SK-N-SH treated with all-trans-retinoic acid at 6 μM for 48 hours (cell line): ENCODE measurements at regions not wholly inside any gene's neighbourhood (a gene's known extent, or its start where the extent isn't known, plus 50 kb on each side); places are given as distances from the start of the nearest gene placed in this dataset.

Experiments used
- ATAC-seq: fragments of 200-7000 bp; cut with Tn5 transposase; 3 replicates; pipeline ENCODE4 v1.9.1; 2020; ENCODE audit warnings: mild to moderate bottlenecking, moderate library complexity
- ARNTL ChIP-seq: fragments of 450-650 bp; formaldehyde crosslinking; IDR thresholded peaks from 2 replicates; pipeline ENCODE4 v1.5.0; 2020; ENCODE audit warnings: low read depth, mild to moderate bottlenecking, moderate library complexity, borderline replicate concordance
- BACH2 ChIP-seq: fragments of 250-450 bp; sonication (Bioruptor Pico); IDR thresholded peaks from 2 replicates; pipeline ENCODE4 v1.9.0; 2021; ENCODE audit warnings: mild to moderate bottlenecking, borderline replicate concordance
- CREB5 ChIP-seq: fragments of 250-450 bp; sonication (Bioruptor Pico); IDR thresholded peaks from 2 replicates; pipeline ENCODE4 v1.5.1; 2020; ENCODE audit warnings: low read depth, mild to moderate bottlenecking, moderate library complexity
- CSDC2 ChIP-seq: fragments of 250-450 bp; sonication (Bioruptor Pico); IDR thresholded peaks from 2 replicates; pipeline ENCODE4 v1.5.0; 2020; ENCODE audit warnings: mild to moderate bottlenecking, moderate library complexity
- CSRNP3 ChIP-seq: fragments of 250-450 bp; sonication (Bioruptor Pico); IDR thresholded peaks from 2 replicates; pipeline ENCODE4 v1.5.1; 2021; ENCODE audit warnings: mild to moderate bottlenecking, moderate library complexity
- ESRRG ChIP-seq: fragments of 250-450 bp; sonication (Bioruptor Pico); IDR thresholded peaks from 2 replicates; pipeline ENCODE4 v1.6.1; 2021; ENCODE audit warnings: mild to moderate bottlenecking
- GLIS3 ChIP-seq: fragments of 250-450 bp; sonication (Bioruptor Pico); IDR thresholded peaks from 2 replicates; pipeline ENCODE4 v1.5.0; 2020; ENCODE audit warnings: mild to moderate bottlenecking, moderate library complexity
- OSR1 ChIP-seq: fragments of 250-450 bp; sonication (Bioruptor Pico); IDR thresholded peaks from 2 replicates; pipeline ENCODE4 v1.8.0; 2022; ENCODE audit warnings: moderate library complexity, mild to moderate bottlenecking, inconsistent platforms
- POU6F1 ChIP-seq: fragments of 250-450 bp; sonication (Bioruptor Pico); IDR thresholded peaks from 2 replicates; pipeline ENCODE4 v1.8.0; 2021; ENCODE audit warnings: low read depth, mild to moderate bottlenecking, moderate library complexity, borderline replicate concordance
- SNAI2 ChIP-seq: fragments of 250-450 bp; sonication (Bioruptor Pico); IDR thresholded peaks from 2 replicates; pipeline ENCODE4 v1.5.0; 2020; ENCODE audit warnings: mild to moderate bottlenecking, moderate library complexity
- TCF4 ChIP-seq: fragments of 250-450 bp; sonication (Bioruptor Pico); IDR thresholded peaks from 2 replicates; pipeline ENCODE4 v1.8.0; 2021; ENCODE audit warnings: mild to moderate bottlenecking, moderate library complexity, borderline replicate concordance
- TSHZ2 ChIP-seq: fragments of 250-450 bp; sonication (Bioruptor Pico); IDR thresholded peaks from 2 replicates; pipeline ENCODE4 v1.5.0; 2020; ENCODE audit warnings: mild to moderate bottlenecking, moderate library complexity
- ZC3H10 ChIP-seq: fragments of 250-450 bp; sonication (Bioruptor Pico); IDR thresholded peaks from 2 replicates; pipeline ENCODE4 v1.5.1; 2021; ENCODE audit warnings: mild to moderate bottlenecking, moderate library complexity
- ZFP3 ChIP-seq: fragments of 250-450 bp; sonication (Bioruptor Pico); IDR thresholded peaks from 2 replicates; pipeline ENCODE4 v1.5.0; 2020; ENCODE audit warnings: mild to moderate bottlenecking, moderate library complexity
- ZFP30 ChIP-seq: fragments of 450-650 bp; formaldehyde crosslinking; IDR thresholded peaks from 2 replicates; pipeline ENCODE4 v1.5.0; 2022; ENCODE audit warnings: mild to moderate bottlenecking, moderate library complexity
- ZNF565 ChIP-seq: fragments of 450-650 bp; formaldehyde crosslinking; conservative IDR thresholded peaks from 2 replicates; pipeline ENCODE4 v1.5.0; 2020; ENCODE audit warnings: low read depth, mild to moderate bottlenecking, moderate library complexity
- ZNF8 ChIP-seq: fragments of 450-650 bp; formaldehyde crosslinking; IDR thresholded peaks from 2 replicates; pipeline ENCODE4 v1.5.0; 2020; ENCODE audit warnings: mild to moderate bottlenecking, moderate library complexity
- TF ChIP-seq, protein P1 (sequence below): fragments of 250-450 bp; sonication (Bioruptor Pico); IDR thresholded peaks from 2 replicates; pipeline ENCODE4 v1.8.0; 2020; ENCODE audit warnings: mild to moderate bottlenecking, moderate library complexity, borderline replicate concordance

GRCh38 chr6:22363714-22364239, 66.9 kb upstream of the PRL start:
- TF ChIP-seq ZNF565 (CRISPR knock-in tag) (no peak), ZFP3 (CRISPR knock-in tag) (no peak), CREB5 (CRISPR knock-in tag) (no peak), SNAI2 (CRISPR knock-in tag) (no peak), ARNTL (CRISPR knock-in tag) (no peak), TSHZ2 (CRISPR knock-in tag) (no peak), BACH2 (CRISPR knock-in tag) (no peak)
- ATAC-seq, result no peak

DNA sequence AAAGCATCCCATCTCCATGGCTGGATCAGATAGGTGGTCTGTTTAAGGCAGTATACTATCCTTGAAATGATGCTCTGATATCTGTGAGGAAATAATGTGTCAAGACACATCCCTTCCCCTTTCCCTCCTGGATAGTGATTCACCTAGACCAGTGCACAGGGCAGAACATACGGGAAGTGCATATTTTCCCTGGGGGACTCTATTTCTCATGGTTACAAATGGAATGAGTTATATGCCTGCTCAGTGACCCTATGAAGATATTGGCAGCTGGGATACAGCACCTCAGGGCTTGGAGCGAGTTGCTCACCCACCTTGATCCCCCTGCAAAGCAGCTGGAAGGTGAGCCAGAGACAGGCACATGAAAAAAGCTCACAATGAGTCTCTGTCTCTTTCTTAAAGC, 67.5 kb upstream of the PRL start:
- no peak for TF ChIP-seq CSDC2 (CRISPR knock-in tag)
- ATAC-seq, result no peak

GRCh38 chr6:22366214-22366613, 69.4 kb upstream of the PRL start:
- TF ChIP-seq POU6F1 (CRISPR knock-in tag) (no peak), ZNF8 (CRISPR knock-in tag) (no peak), ZFP30 (CRISPR knock-in tag) (no peak), OSR1 (no peak), ESRRG (CRISPR knock-in tag) (no peak), ZNF565 (CRISPR knock-in tag) (no peak), ZC3H10 (CRISPR knock-in tag) (no peak), SNAI2 (CRISPR knock-in tag) (no peak), ARNTL (CRISPR knock-in tag) (no peak), CSRNP3 (no peak), TSHZ2 (CRISPR knock-in tag) (no peak), TCF4 (no peak), GLIS3 (CRISPR knock-in tag) (no peak), BACH2 (CRISPR knock-in tag) (no peak), CREB5 (CRISPR knock-in tag) (no peak)
- TF ChIP-seq, protein P1, sequence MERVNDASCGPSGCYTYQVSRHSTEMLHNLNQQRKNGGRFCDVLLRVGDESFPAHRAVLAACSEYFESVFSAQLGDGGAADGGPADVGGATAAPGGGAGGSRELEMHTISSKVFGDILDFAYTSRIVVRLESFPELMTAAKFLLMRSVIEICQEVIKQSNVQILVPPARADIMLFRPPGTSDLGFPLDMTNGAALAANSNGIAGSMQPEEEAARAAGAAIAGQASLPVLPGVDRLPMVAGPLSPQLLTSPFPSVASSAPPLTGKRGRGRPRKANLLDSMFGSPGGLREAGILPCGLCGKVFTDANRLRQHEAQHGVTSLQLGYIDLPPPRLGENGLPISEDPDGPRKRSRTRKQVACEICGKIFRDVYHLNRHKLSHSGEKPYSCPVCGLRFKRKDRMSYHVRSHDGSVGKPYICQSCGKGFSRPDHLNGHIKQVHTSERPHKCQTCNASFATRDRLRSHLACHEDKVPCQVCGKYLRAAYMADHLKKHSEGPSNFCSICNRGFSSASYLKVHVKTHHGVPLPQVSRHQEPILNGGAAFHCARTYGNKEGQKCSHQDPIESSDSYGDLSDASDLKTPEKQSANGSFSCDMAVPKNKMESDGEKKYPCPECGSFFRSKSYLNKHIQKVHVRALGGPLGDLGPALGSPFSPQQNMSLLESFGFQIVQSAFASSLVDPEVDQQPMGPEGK (CRISPR knock-in tag), result no peak
- TF ChIP-seq, all 23 proteins: peak for 0
- ATAC-seq, result no peak
